HepG2 (cell line): ENCODE measurements at regions not wholly inside any gene's neighbourhood (a gene's known extent, or its start where the extent isn't known, plus 50 kb on each side); places are given as distances from the start of the nearest gene placed in this dataset.

Experiments used
- ATAC-seq: fragments of 200-7000 bp; cut with Tn5 transposase; 3 replicates; pipeline ENCODE4 v1.9.1; 2020; ENCODE audit warnings: mild to moderate bottlenecking, moderate library complexity
- BruUV-seq: library from RNA; stranded (reverse); fragments of 400-500 nt; replicated peaks from 2 replicates; lab custom pipeline; 2021; lab: Mats Ljungman, UMichigan
- CTCF ChIA-PET: fragments of 300-600 bp; formaldehyde crosslinking; extraction: SDS; loops from one replicate; lab custom pipeline; 2021; ENCODE audit warnings: low total read pairs, inconsistent platforms, low intra/inter-chr PET ratio; lab: Yijun Ruan, JAX
- POLR2A ChIA-PET: fragments of 350-600 bp; sonication (Branson Sonifier 250); formaldehyde crosslinking; loops from one replicate; lab custom pipeline; 2020; ENCODE audit warnings: antibody characterized with exemption, inconsistent platforms; lab: Yijun Ruan, JAX
- DNase-seq: peaks from one replicate; pipeline ENCODE4 v3.0.0-alpha.2; 2015; ENCODE audit warnings: low spot score
- FAIRE-seq: peaks from 3 replicates; lab custom pipeline; 2011; peaks lifted over from hg19 to GRCh38; lab: Jason Lieb, UNC
- H2AFZ ChIP-seq: one replicate; pipeline ENCODE4 v1.6.1; 2011; ENCODE audit warnings: low read length, inconsistent platforms
- H3K27ac ChIP-seq: fragments of 300-600 bp; 3 replicates; pipeline ENCODE4 v1.8.0; 2011; ENCODE audit warnings: mixed run types, mild to moderate bottlenecking, mixed read lengths, low read length, inconsistent platforms; ENCODE audit not compliant: insufficient read depth; ENCODE audit errors: extremely low read length
- H3K27me3 ChIP-seq, 2 experiments: fragments of 200-600 bp in 1 of 2; 2 replicates in 1 of 2; 3 replicates in 1 of 2; pipeline versions ENCODE4 v1.6.0 to v1.8.0; 2011; ENCODE audit warnings: low read length in 2 of 2, mild to moderate bottlenecking in 2 of 2, moderate library complexity in 2 of 2, inconsistent platforms in 1 of 2; ENCODE audit not compliant: insufficient read depth in 2 of 2, control insufficient read depth in 1 of 2
- H3K36me3 ChIP-seq, 2 experiments: fragments of 200-600 bp in 1 of 2; replicated peaks in 1 of 2; 2 replicates in 1 of 2; 3 replicates in 1 of 2; pipeline versions ENCODE4 v1.5.1 to v1.8.0; 2011; ENCODE audit warnings: low read length in 2 of 2, inconsistent platforms in 1 of 2; ENCODE audit not compliant: insufficient read depth in 2 of 2, control insufficient read depth in 1 of 2
- H3K4me1 ChIP-seq: 2 replicates; pipeline ENCODE4 v1.5.1; 2012; ENCODE audit warnings: low read length, inconsistent platforms; ENCODE audit not compliant: insufficient read depth
- H3K4me2 ChIP-seq: 2 replicates; pipeline ENCODE4 v1.6.0; 2011; ENCODE audit warnings: low read depth, low read length, inconsistent platforms
- H3K4me3 ChIP-seq, 3 experiments: fragments of 200-600 bp in 1 of 3; sonication (generic), shearing (Covaris generic) in 1 of 3; replicated peaks in 1 of 3; 2 replicates each; pipeline ENCODE4 v1.5.1; 2011 to 2016; ENCODE audit warnings: low read length in 3 of 3, inconsistent platforms in 2 of 3, low read depth in 2 of 3, mild to moderate bottlenecking in 2 of 3, control low read depth in 1 of 3, mixed read lengths in 1 of 3; ENCODE audit not compliant: insufficient read depth in 1 of 3
- H3K79me2 ChIP-seq: one replicate; pipeline ENCODE4 v1.6.1; 2011; ENCODE audit warnings: low read length, inconsistent platforms; ENCODE audit not compliant: insufficient read depth
- H3K9ac ChIP-seq: 2 replicates; pipeline ENCODE4 v1.6.0; 2011; ENCODE audit warnings: mild to moderate bottlenecking, low read depth, low read length, inconsistent platforms; ENCODE audit not compliant: insufficient read depth
- H3K9me3 ChIP-seq: 2 replicates; pipeline ENCODE4 v1.5.1; 2012; ENCODE audit warnings: mild to moderate bottlenecking, low read length
- H4K20me1 ChIP-seq: 2 replicates; pipeline ENCODE4 v1.6.0; 2011; ENCODE audit warnings: inconsistent platforms, mild to moderate bottlenecking, low read length, moderate library complexity; ENCODE audit not compliant: insufficient read depth
- BHLHE40 ChIP-seq: IDR thresholded peaks from 2 replicates; pipeline ENCODE4 v1.6.1; 2011; ENCODE audit warnings: low read length, improper control_type of control experiment
- KDM5B ChIP-seq: sonication (generic); formaldehyde crosslinking; IDR thresholded peaks from 2 replicates; pipeline ENCODE4 v1.4.0; 2020; ENCODE audit warnings: missing genetic modification reagents, mild to moderate bottlenecking, borderline replicate concordance
- SOX13 ChIP-seq, 3 experiments: fragments of 450-650 bp in 1 of 3; sonication (generic) in 1 of 3; formaldehyde crosslinking in 1 of 3; IDR thresholded peaks in 2 of 3; conservative IDR thresholded peaks in 1 of 3; 2 replicates each; pipeline versions ENCODE4 v1.5.0 to v1.6.1; 2016 to 2020; ENCODE audit warnings: antibody characterized with exemption in 1 of 3, mild to moderate bottlenecking in 1 of 3, missing compliant biosample characterization in 1 of 3, missing genetic modification reagents in 1 of 3, moderate library complexity in 1 of 3
- SPEN ChIP-seq: sonication (generic); formaldehyde crosslinking; IDR thresholded peaks from 2 replicates; pipeline ENCODE4 v1.5.1; 2020; ENCODE audit warnings: low read depth, mild to moderate bottlenecking, missing genetic modification reagents
- TCF12 ChIP-seq, 2 experiments: fragments of 450-650 bp in 1 of 2; sonication (generic) in 1 of 2; formaldehyde crosslinking in 1 of 2; IDR thresholded peaks; 2 replicates each; pipeline versions ENCODE4 v1.6.1 to v1.8.0; 2017 to 2022; ENCODE audit warnings: antibody characterized with exemption in 1 of 2, mild to moderate bottlenecking in 1 of 2, missing genetic modification reagents in 1 of 2, moderate library complexity in 1 of 2
- TFDP2 ChIP-seq: sonication (generic); formaldehyde crosslinking; IDR thresholded peaks from 2 replicates; pipeline ENCODE4 v1.4.0; 2020; ENCODE audit warnings: missing genetic modification reagents
- WIZ ChIP-seq: sonication (generic); formaldehyde crosslinking; IDR thresholded peaks from 2 replicates; pipeline ENCODE4 v1.5.1; 2020; ENCODE audit warnings: mild to moderate bottlenecking, missing genetic modification reagents
- ZFY ChIP-seq: sonication (generic); formaldehyde crosslinking; IDR thresholded peaks from 2 replicates; pipeline ENCODE4 v1.4.0; 2020; ENCODE audit warnings: missing genetic modification reagents
- ZNF34 ChIP-seq: sonication (generic); formaldehyde crosslinking; IDR thresholded peaks from 2 replicates; pipeline ENCODE4 v1.4.0; 2020; ENCODE audit warnings: mild to moderate bottlenecking, missing genetic modification reagents, borderline replicate concordance
- ZNF549 ChIP-seq: sonication (generic); formaldehyde crosslinking; IDR thresholded peaks from 2 replicates; pipeline ENCODE4 v1.5.0; 2020; ENCODE audit warnings: missing genetic modification reagents
- ZNF597 ChIP-seq: sonication (generic); formaldehyde crosslinking; IDR thresholded peaks from 2 replicates; pipeline ENCODE4 v1.5.0; 2020; ENCODE audit warnings: missing genetic modification reagents
- ZNF605 ChIP-seq: sonication (generic); formaldehyde crosslinking; IDR thresholded peaks from 2 replicates; pipeline ENCODE4 v1.8.0; 2022; ENCODE audit warnings: mild to moderate bottlenecking, missing genetic modification reagents
- WGBS: methylation state at CpG from one replicate; pipeline ENCODE4 v1.1.6; 2017; ENCODE audit warnings: low lambda C conversion rate; 5-methylcytosine and 5-hydroxymethylcytosine counted together
- in situ Hi-C: cut with HindIII; loops from 2 replicates; pipeline ENCODE4 v1.10.0; 2017; ENCODE audit warnings: low pct_unique_long_range_greater_than_20kb; ENCODE audit not compliant: extremely low pct_ligation_motif_present
- intact Hi-C: fragments of 100-400 bp; cut with micrococcal nuclease; formaldehyde crosslinking; loops from one replicate; pipeline ENCODE4 v1.10.0; 2022; ENCODE audit not compliant: unreplicated experiment
- TF ChIP-seq, protein P1 (sequence below): sonication (generic); formaldehyde crosslinking; IDR thresholded peaks from 2 replicates; pipeline ENCODE4 v1.9.0; 2021; ENCODE audit warnings: mild to moderate bottlenecking, missing genetic modification reagents
- TF ChIP-seq, protein P2 (sequence below): sonication (generic); formaldehyde crosslinking; IDR thresholded peaks from 2 replicates; pipeline ENCODE4 v1.4.0; 2020; ENCODE audit warnings: low read depth, mild to moderate bottlenecking, missing genetic modification reagents

DNA sequence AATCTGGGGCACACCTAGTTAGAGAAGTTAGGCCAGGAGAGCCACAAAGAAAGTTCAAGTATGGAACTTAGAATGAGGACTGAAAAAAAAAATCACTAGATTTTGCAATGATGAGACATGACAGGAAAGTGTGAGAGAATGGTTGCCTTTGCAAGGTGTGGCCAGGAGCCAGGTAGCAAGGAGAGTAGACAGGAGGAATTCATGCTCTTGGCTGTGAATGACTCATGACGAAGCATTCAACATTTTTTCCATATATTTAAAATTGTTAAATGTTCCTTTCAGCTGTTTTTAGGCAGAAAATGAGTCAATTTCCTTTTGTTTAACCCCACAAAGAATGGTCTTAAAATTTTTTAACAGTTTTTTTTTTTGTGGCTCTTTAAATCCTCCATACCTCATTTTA is 636.9 kb downstream of the PLCL1 start:
- H3K27me3 ChIP-seq, result no peaks in the 10 kb centered on the region
- 0% methylated on average over 1 of the region's 1 CpG for WGBS
- H3K9ac ChIP-seq, result no peak overlapping the region
- ChIA-PET CTCF (no interaction called here), POLR2A (no interaction called here)
- no TSS peak for BruUV-seq
- H3K4me3 ChIP-seq, result no peak overlapping the region
- TF ChIP-seq ZNF34 (CRISPR knock-in tag), result no peak
- TF ChIP-seq TCF12 (IDR thresholded peaks at IDR 0.05), result no peak
- no peak for TF ChIP-seq TCF12 (CRISPR knock-in tag; IDR thresholded peaks at IDR 0.05)
- TF ChIP-seq, protein P1, sequence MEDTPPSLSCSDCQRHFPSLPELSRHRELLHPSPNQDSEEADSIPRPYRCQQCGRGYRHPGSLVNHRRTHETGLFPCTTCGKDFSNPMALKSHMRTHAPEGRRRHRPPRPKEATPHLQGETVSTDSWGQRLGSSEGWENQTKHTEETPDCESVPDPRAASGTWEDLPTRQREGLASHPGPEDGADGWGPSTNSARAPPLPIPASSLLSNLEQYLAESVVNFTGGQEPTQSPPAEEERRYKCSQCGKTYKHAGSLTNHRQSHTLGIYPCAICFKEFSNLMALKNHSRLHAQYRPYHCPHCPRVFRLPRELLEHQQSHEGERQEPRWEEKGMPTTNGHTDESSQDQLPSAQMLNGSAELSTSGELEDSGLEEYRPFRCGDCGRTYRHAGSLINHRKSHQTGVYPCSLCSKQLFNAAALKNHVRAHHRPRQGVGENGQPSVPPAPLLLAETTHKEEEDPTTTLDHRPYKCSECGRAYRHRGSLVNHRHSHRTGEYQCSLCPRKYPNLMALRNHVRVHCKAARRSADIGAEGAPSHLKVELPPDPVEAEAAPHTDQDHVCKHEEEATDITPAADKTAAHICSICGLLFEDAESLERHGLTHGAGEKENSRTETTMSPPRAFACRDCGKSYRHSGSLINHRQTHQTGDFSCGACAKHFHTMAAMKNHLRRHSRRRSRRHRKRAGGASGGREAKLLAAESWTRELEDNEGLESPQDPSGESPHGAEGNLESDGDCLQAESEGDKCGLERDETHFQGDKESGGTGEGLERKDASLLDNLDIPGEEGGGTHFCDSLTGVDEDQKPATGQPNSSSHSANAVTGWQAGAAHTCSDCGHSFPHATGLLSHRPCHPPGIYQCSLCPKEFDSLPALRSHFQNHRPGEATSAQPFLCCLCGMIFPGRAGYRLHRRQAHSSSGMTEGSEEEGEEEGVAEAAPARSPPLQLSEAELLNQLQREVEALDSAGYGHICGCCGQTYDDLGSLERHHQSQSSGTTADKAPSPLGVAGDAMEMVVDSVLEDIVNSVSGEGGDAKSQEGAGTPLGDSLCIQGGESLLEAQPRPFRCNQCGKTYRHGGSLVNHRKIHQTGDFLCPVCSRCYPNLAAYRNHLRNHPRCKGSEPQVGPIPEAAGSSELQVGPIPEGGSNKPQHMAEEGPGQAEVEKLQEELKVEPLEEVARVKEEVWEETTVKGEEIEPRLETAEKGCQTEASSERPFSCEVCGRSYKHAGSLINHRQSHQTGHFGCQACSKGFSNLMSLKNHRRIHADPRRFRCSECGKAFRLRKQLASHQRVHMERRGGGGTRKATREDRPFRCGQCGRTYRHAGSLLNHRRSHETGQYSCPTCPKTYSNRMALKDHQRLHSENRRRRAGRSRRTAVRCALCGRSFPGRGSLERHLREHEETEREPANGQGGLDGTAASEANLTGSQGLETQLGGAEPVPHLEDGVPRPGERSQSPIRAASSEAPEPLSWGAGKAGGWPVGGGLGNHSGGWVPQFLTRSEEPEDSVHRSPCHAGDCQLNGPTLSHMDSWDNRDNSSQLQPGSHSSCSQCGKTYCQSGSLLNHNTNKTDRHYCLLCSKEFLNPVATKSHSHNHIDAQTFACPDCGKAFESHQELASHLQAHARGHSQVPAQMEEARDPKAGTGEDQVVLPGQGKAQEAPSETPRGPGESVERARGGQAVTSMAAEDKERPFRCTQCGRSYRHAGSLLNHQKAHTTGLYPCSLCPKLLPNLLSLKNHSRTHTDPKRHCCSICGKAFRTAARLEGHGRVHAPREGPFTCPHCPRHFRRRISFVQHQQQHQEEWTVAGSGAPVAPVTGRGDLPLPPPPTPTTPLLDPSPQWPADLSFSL (CRISPR knock-in tag), result no peak
- TF ChIP-seq BHLHE40, result no peak
- TF ChIP-seq ZNF605 (CRISPR knock-in tag), result no peak
- TF ChIP-seq ZNF549 (CRISPR knock-in tag), result no peak
- no peak for TF ChIP-seq ZNF597 (CRISPR knock-in tag)
- no peak for TF ChIP-seq ZFY
- no peak for TF ChIP-seq SPEN (CRISPR knock-in tag)
- TF ChIP-seq, protein P2, sequence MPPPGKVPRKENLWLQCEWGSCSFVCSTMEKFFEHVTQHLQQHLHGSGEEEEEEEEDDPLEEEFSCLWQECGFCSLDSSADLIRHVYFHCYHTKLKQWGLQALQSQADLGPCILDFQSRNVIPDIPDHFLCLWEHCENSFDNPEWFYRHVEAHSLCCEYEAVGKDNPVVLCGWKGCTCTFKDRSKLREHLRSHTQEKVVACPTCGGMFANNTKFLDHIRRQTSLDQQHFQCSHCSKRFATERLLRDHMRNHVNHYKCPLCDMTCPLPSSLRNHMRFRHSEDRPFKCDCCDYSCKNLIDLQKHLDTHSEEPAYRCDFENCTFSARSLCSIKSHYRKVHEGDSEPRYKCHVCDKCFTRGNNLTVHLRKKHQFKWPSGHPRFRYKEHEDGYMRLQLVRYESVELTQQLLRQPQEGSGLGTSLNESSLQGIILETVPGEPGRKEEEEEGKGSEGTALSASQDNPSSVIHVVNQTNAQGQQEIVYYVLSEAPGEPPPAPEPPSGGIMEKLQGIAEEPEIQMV (CRISPR knock-in tag), result no peak
- TF ChIP-seq SOX13 (IDR thresholded peaks at IDR 0.05), result no peak
- no peak for TF ChIP-seq SOX13 (CRISPR knock-in tag; conservative IDR thresholded peaks at IDR 0.05 in 1 of 2, IDR thresholded peaks at IDR 0.05 in 1 of 2)
- no peak for TF ChIP-seq TFDP2 (CRISPR knock-in tag)
- TF ChIP-seq WIZ (CRISPR knock-in tag), result no peak
- TF ChIP-seq KDM5B (CRISPR knock-in tag), result no peak
- intact Hi-C loops (no loop called here), in situ Hi-C loops (no loop called here)
- H3K4me2 ChIP-seq, result no peak overlapping the region
- ATAC-seq (no peak), FAIRE-seq (no peak), DNase-seq (no peak)
- no peak overlapping the region for H3K27ac ChIP-seq
- H2AFZ ChIP-seq, result no peak overlapping the region
- no peaks in the 10 kb centered on the region for H3K4me1 ChIP-seq
- no peaks in the 10 kb centered on the region for H3K9me3 ChIP-seq
- H4K20me1 ChIP-seq, result no peaks in the 10 kb centered on the region
- no peaks in the 10 kb centered on the region for H3K79me2 ChIP-seq
- no peaks in the 10 kb centered on the region for H3K36me3 ChIP-seq
